Neural crest cell (in vitro differentiated cells): ENCODE measurements at regions not wholly inside any gene's neighbourhood (a gene's known extent, or its start where the extent isn't known, plus 50 kb on each side); places are given as distances from the start of the nearest gene placed in this dataset.

Experiments used
- DNase-seq: peaks from one replicate; pipeline ENCODE4 v3.0.0; 2021; ENCODE audit warnings: low read depth, mixed read lengths, low spot score
- H3K27ac Mint-ChIP-seq: one replicate; pipeline ENCODE4 v1.8.0; 2021; ENCODE audit warnings: mild to moderate bottlenecking, mixed read lengths; ENCODE audit not compliant: unreplicated experiment
- H3K27me3 Mint-ChIP-seq: 2 replicates; pipeline ENCODE4 v1.8.0; 2021; ENCODE audit warnings: low read depth, mild to moderate bottlenecking, mixed read lengths
- H3K36me3 Mint-ChIP-seq: 2 replicates; pipeline ENCODE4 v1.8.0; 2021; ENCODE audit warnings: low read depth, mild to moderate bottlenecking, mixed read lengths
- H3K4me1 Mint-ChIP-seq: 2 replicates; pipeline ENCODE4 v1.8.0; 2021; ENCODE audit warnings: mixed read lengths
- H3K4me3 Mint-ChIP-seq: one replicate; pipeline ENCODE4 v1.8.0; 2021; ENCODE audit warnings: mild to moderate bottlenecking, mixed read lengths
- H3K9me3 Mint-ChIP-seq: 2 replicates; pipeline ENCODE4 v1.8.0; 2021; ENCODE audit warnings: mixed read lengths
- CTCF ChIP-seq: fragments of 200-600 bp; sonication (generic); conservative IDR thresholded peaks from 2 replicates; pipeline ENCODE4 v1.5.0; 2021; ENCODE audit warnings: antibody characterized with exemption, mild to moderate bottlenecking

- no peaks in the 10 kb centered on the region for H3K36me3 Mint-ChIP-seq
- TF ChIP-seq CTCF: no peak
- H3K27me3 Mint-ChIP-seq: no peaks in the 10 kb centered on the region
- no peak for DNase-seq
- no peak overlapping the region for H3K4me3 Mint-ChIP-seq
- H3K9me3 Mint-ChIP-seq: no peaks in the 10 kb centered on the region
- peaks cover 8% of the 10 kb centered on the region for H3K4me1 Mint-ChIP-seq
- no peak overlapping the region for H3K27ac Mint-ChIP-seq
Observed at GRCh38 chrX:140165849-140166248, 200.5 kb upstream of the CXorf66 start.

- DNase-seq: no peak
- Mint-ChIP-seq H3K9me3 (no peaks in the 10 kb centered on the region), H3K4me3 (no peak overlapping the region), H3K27ac (no peak overlapping the region), H3K4me1 (peaks cover 8% of the 10 kb centered on the region), H3K36me3 (no peaks in the 10 kb centered on the region), H3K27me3 (peaks cover under 1% of the 10 kb centered on the region)
- TF ChIP-seq CTCF: no peak
Observed at GRCh38 chrX:140164391-140164790, 199.1 kb upstream of the CXorf66 start.

- no peak overlapping the region for H3K4me3 Mint-ChIP-seq
- H3K27me3 Mint-ChIP-seq: peaks cover 2% of the 10 kb centered on the region
- no peak for DNase-seq
- no peak overlapping the region for H3K27ac Mint-ChIP-seq
- peaks cover 8% of the 10 kb centered on the region for H3K4me1 Mint-ChIP-seq
- H3K36me3 Mint-ChIP-seq: no peaks in the 10 kb centered on the region
- TF ChIP-seq CTCF: no peak
- no peaks in the 10 kb centered on the region for H3K9me3 Mint-ChIP-seq
Observed at GRCh38 chrX:140163371-140164159, 198.2 kb upstream of the CXorf66 start.

- peaks cover 24% of the 10 kb centered on the region for H3K27me3 Mint-ChIP-seq
- H3K9me3 Mint-ChIP-seq: peaks cover 3% of the 10 kb centered on the region
- H3K4me3 Mint-ChIP-seq: no peak overlapping the region
- peak; percentile 20 for DNase-seq
- no peak for TF ChIP-seq CTCF
- H3K27ac Mint-ChIP-seq: no peak overlapping the region
- H3K4me1 Mint-ChIP-seq: peaks cover 14% of the 10 kb centered on the region
- H3K36me3 Mint-ChIP-seq: no peaks in the 10 kb centered on the region
Observed at GRCh38 chrX:140157611-140158010, 192.3 kb upstream of the CXorf66 start.

- H3K36me3 Mint-ChIP-seq: no peaks in the 10 kb centered on the region
- H3K27ac Mint-ChIP-seq: no peak overlapping the region
- H3K9me3 Mint-ChIP-seq: peaks cover 3% of the 10 kb centered on the region
- TF ChIP-seq CTCF: no peak
- H3K27me3 Mint-ChIP-seq: peaks cover 24% of the 10 kb centered on the region
- H3K4me3 Mint-ChIP-seq: no peak overlapping the region
- H3K4me1 Mint-ChIP-seq: peaks cover 14% of the 10 kb centered on the region
- no peak for DNase-seq
Observed at GRCh38 chrX:140157143-140157542, 191.8 kb upstream of the CXorf66 start.
